Left ventricle myocardium inferior (tissue), 1 donor: ENCODE measurements at regions not wholly inside any gene's neighbourhood (a gene's known extent, or its start where the extent isn't known, plus 50 kb on each side); places are given as distances from the start of the nearest gene placed in this dataset.

Experiments used
- DNase-seq: peaks from one replicate; pipeline ENCODE4 v3.0.0-alpha.2; 2020
- H3K27ac ChIP-seq: fragments of 200-600 bp; replicated peaks from 2 replicates; pipeline ENCODE4 v1.8.0; 2021
- H3K27me3 ChIP-seq: fragments of 200-600 bp; 2 replicates; pipeline ENCODE4 v1.8.0; 2021; ENCODE audit warnings: low read depth
- H3K36me3 ChIP-seq: fragments of 200-600 bp; 2 replicates; pipeline ENCODE4 v1.8.0; 2021
- H3K4me1 ChIP-seq: fragments of 200-600 bp; 2 replicates; pipeline ENCODE4 v1.8.0; 2021
- H3K4me3 ChIP-seq: fragments of 200-600 bp; 2 replicates; pipeline ENCODE4 v1.8.0; 2021; ENCODE audit warnings: mild to moderate bottlenecking, moderate library complexity
- H3K9me3 ChIP-seq: fragments of 200-600 bp; replicated peaks from 2 replicates; pipeline ENCODE4 v1.8.0; 2021
- CTCF ChIP-seq: fragments of 200-600 bp; IDR thresholded peaks from 2 replicates; pipeline ENCODE4 v1.8.0; 2021; ENCODE audit warnings: antibody characterized with exemption, mild to moderate bottlenecking, borderline replicate concordance
- intact Hi-C: fragments of 100-400 bp; cut with micrococcal nuclease; formaldehyde crosslinking; loops from one replicate; pipeline ENCODE4 v1.11.0; 2022
- donor health status: DM: no; HTN: yes; CAD: no; lungs with severe emphysema.

- Histone ChIP-seq H3K27ac (no peak overlapping the region), H3K4me3 (no peak overlapping the region), H3K9me3 (no peaks in the 10 kb centered on the region), H3K27me3 (no peaks in the 10 kb centered on the region), H3K4me1 (no peaks in the 10 kb centered on the region), H3K36me3 (no peaks in the 10 kb centered on the region)
- no peak for DNase-seq
- no peak for TF ChIP-seq CTCF
- intact Hi-C loops, result no loop called here
These were observed 56.5 kb upstream of the TRPM3 start for GRCh38 chr9:71177901-71178300.

GRCh38 chr9:71171517-71171916 is 50.1 kb upstream of the TRPM3 start:
- DNase-seq, result no peak
- TF ChIP-seq CTCF, result no peak
- Histone ChIP-seq H3K36me3 (no peaks in the 10 kb centered on the region), H3K4me1 (no peaks in the 10 kb centered on the region), H3K4me3 (no peak overlapping the region), H3K27me3 (no peaks in the 10 kb centered on the region), H3K27ac (no peak overlapping the region), H3K9me3 (peaks cover 3% of the 10 kb centered on the region)
- intact Hi-C loops, result no loop called here
